GM18511 (cell line): ENCODE measurements at regions not wholly inside any gene's neighbourhood (a gene's known extent, or its start where the extent isn't known, plus 50 kb on each side); places are given as distances from the start of the nearest gene placed in this dataset.
A peak's percentile ranks its signal among the peaks of the same experiment; 100 is the strongest.
"Not testable (repeated sequence)": the region's sequence is repeated elsewhere in the genome, so short reads cannot be mapped to it uniquely, and the experiment has no call there.

Source experiments
- ATAC-seq: cut with Tn5 transposase; IDR thresholded peaks from one replicate; pipeline ENCODE4 v1.9.1; 2021; ENCODE audit warnings: mild to moderate bottlenecking, moderate library complexity; ENCODE audit not compliant: unreplicated experiment

DNA sequence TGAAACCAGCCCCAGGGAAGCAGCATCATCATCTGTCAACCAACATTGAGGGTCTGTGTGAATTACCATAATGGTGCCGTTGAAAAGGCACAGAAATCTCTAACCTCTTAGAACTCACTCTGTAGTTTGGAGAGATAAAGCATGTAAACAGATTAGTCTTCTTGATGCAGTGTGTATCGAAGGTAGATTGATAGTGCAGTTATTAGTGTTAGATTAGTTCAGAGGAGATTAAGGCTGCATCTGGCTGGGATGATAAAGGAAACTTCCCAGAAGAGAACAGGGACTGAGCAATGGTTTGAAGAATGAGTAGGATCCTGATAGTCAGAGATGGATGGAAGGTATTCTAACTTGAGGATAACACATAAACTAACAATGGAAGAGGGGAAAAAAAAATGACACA is 651.5 kb downstream of the TLE1 start:
- no peak for ATAC-seq

DNA sequence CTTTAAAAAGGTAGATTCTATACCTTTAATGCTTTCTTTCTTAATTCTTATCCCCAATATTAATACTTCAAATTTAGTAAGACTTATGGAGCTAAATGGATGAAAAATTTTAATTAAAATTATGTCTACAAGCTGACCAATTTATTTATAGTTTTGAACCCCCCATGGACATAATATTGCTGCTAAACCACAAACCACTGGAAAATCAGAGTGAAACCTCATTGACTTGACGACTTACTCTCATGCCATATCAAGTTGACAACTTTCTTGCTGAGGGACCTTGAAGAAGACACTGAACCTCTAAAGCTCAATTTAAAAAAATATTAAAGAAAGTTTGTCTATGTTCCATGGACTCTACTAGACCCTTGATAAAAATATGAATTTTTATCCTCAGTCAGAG is 653.7 kb downstream of the TLE1 start:
- ATAC-seq, result no peak

DNA sequence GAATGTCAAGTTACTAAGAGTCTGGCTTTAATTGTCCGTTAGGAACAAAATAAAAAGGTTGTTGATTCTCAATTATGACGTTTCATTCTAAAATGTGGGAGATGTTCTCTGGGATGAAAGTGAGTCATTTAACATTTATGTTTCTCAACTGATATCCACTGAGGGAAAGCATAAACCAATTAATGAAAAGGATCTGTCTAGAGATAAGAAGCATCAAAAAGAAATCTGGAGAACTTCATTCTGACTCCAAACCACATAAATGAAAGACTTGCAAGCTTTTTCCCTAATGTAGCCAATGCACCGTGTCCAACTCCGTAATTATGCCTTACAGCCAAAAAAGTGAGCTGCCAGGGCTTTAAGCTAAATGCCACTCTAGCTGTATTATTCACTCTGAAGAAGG is 654.2 kb downstream of the TLE1 start:
- ATAC-seq, result no peak

DNA sequence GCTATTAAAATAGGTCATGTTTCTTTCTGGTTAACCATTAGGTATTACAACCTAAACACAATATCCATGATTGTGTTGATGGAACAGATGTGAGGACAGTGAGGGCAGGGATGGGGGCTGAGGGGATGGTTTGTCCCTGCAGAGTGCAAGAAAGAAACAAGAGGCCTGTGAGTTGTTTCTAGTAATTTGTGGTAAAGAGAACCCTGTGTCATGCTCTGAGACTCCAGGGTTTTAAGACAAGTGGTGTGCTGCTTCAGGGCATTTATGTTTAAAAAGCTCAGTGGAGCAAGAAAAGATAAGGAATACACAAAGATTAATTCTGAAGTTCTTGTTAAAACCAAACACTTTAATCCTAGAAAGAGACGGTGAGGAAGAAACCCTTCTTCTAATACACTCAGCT is 656.5 kb downstream of the TLE1 start:
- no peak for ATAC-seq

DNA sequence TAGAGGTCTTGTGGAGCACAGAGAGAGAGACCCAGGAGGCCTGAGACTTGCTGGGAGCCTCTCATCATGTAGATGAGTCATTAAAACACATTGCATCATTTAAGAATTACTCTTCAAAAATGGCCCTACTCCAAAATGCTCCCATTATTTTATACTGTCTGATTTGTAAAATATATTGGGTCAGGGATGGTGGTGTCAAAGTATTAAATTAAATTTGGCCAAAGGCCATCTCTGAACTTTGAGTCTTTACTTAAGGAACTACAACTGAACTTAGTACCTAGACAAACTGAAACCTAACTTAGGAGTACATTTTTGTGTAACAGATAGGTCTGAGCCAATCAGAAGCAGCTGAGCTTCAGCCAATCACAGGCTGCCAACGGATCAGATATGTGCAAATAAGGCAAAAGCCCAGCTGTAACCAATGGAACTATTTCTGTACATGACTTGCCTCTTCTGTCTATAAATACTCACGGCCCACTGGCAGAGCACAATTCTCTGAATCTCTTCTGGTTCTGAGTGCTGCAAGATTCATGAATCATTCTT is 657.2 kb downstream of the TLE1 start:
- ATAC-seq, result peak; percentile 38

DNA sequence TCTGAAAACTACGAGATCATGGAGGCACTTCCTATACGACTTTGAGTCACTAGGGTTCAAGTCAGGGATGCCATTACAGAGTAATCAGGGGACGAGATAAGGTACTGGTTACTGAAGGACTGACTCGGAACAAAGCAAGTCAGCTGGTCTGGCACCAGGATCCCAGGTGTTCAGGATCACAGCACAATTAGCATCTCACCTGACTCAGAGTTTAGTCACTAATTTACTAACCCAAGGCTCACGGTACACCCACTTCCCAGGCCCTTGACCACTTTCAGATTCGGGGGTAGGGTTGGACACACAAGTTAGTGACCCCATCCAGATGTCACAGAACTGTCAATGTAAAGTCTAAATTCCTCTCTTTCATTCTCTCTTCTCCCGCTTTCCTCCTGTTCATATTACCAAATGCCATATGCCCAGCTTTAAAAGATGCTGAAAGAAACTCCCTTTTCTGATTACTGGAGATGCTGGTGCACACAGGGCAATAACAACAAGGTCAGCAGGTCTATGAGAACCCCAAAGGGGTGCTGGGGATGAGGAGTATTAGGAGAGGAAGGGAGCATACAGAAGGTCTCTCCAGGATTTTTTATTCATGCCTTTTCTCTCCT is 657.8 kb downstream of the TLE1 start:
- ATAC-seq, result no peak

DNA sequence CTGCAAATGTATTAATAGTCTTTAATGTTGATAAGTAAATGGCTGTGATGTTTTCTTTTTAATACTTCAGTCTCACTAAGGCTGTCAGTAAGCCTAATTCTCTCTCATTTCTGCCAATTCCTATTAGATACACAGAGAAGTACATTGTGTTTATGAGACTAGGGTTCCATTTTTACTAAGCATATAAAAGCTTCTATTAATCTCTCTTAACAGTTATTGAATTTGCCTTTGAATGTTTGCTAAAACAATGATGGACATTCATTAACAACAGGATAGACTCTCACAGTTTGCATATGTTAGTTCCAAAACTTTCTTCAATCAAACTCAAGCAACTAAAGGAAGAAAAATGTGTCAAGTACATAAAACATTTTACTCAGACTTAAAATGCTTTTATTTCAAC is 659.3 kb downstream of the TLE1 start:
- ATAC-seq, result no peak

DNA sequence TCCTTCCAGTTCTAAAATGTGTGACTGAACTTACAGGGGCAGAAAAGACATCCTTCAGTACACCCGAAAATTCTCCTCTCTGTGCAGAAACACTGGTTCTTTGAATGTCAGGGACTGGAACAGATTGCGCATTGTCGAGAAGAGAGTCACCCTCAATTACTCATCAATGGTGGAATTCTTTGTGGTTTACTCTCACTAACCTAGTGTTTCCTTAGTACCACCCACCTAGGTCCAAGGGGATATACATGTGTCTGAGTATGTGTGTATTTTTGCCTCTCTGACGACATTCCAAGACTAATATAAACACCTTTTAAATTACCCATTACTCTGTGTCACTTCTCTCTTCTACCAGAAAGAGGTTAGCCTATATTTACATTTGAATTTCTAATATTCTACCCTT is 660.8 kb downstream of the TLE1 start:
- ATAC-seq, result no peak

DNA sequence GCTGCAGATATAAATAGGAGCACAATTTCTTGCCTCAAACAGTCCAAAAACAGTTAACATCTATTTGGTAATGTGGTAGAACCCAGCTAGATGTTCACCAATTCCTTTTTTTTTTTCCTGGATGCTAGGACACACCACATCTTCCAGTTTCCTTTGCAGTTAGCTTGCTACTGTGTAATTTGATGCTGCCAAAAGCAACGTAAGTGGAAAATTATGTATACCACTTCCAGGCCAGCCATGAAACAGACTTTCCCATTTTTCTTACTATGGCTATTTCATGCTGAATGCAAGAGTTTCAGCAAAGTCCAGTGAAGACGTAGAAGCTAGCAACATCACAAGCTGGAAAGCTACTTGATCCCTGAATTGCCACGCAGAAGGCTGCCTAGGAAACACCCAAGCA is 667.2 kb downstream of the TLE1 start:
- no peak for ATAC-seq

DNA sequence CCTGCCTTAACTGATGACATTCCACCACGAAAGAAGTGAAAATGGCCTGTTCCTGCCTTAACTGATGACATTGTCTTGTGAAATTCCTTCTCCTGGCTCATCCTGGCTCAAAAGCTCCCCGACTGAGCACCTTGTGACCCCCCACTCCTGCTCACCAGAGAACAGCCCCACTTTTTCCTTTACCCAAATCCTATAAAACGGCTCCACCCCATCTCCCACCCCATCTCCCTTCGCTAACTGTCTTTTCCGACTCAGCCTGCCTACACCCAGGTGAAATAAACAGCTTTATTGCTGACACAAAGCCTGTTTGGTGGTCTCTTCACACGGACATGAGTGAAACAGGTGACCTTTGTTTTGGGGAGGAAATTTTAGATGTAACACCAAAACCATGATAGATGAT is 674.4 kb downstream of the TLE1 start:
- not testable (repeated sequence) for ATAC-seq

DNA sequence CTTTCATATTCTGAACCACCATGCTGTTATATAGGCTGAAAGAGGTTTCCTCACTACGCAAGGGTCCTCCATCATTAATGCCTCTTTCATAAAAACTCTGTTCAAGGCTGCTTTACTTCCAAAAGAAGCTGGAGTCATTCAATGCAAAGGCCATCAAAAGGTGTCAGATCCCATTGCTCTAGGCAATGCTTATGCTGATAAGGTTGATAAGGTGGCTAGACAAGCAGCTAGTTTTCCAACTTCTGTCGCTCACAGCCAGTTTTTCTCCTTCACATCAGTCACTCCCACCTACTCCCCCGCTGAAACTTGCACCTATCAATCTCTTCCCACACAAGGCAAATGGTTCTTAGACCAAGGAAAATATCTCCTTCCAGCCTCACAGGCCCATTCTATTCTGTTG is 676.2 kb downstream of the TLE1 start:
- ATAC-seq, result not testable (repeated sequence)

DNA sequence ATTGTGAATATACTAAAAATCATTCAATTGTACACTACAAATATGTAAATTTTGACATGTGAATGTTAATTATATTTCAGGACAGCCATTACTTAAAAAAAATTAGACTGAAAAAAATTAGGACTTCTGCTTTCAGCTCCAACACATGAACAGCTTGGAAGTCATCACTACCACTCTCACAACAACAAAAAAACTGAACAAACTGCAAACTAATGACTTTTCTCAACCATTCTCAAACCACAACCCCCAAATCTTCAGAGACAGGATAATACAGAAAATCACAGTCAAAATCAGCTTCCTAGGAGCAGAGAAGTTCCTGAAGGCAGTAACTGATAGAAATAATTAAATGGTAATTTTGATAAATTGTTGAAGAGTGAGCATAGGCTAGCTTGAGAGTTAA is 686.4 kb downstream of the TLE1 start:
- no peak for ATAC-seq

DNA sequence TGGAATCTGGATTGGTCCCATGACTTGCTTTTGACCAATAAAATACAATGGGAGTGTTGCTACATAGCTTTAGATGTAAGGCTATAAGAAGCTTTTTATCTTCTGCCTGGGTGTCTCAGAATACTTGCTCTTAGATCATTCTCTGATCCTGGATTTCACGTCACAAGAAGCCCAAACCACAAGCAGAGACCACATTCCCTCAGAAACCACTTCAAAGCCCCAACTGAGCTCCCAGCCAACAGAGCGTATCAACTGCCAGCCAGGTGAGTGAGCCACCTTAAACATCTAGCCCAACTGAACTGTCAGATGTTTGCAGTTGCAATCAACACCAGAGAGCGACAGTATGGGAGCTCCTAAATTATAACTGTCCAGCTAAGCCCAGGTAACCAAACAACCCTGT is 687.1 kb downstream of the TLE1 start:
- no peak for ATAC-seq

DNA sequence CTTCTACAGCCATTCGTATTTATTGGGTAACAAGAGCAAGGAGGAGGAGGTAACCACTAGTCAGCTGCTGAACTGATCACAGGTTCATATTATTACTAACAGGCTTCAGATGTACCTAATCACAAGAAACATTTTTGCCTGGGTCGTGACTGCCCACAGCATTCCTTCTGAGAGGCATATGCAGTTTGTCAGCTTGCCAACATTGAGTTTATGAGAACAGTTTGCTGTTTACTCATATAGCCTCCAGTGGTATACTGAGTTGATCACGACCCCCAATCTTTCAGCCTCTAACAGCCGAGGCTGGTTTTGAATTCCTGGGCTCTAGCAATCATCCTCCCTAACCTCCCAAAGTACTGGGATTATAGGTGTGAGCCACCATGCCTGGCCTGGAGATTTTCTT is 693.6 kb downstream of the TLE1 start:
- no peak for ATAC-seq

DNA sequence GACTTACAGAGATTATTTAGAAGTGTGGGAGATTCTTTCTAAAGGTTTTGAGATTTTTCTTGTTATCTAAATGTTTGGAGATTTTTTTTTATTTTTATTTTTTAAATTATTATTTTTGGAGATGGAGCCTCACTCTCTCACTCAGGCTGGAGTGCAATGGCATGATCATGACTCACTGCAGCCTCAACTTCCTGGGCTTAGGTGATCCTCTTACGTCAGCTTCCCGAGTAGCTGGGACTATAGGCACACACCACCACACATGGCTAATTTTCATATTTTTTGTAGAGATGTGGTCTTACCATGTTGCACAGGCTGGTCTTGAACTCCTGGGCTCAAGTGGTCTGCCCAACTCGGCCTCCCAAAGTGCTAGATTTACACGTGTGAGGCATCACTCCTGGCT is 694.5 kb downstream of the TLE1 start:
- ATAC-seq, result no peak

DNA sequence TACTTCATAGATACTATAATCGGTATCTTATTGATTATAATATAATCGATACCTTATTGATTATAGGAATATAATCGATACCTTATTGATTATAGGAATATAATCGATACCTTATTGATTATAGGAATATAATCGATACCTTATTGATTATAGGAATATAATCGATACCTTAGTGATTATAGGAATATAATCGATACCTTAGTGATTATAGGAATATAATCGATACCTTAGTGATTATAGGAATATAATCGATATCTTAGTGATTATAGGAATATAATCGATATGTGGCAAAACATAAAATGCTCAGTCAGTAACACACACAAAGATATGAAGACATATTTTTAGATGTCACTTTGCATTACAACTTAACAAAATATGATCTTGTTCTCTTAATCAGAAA is 703.8 kb downstream of the TLE1 start:
- not testable (repeated sequence) for ATAC-seq

DNA sequence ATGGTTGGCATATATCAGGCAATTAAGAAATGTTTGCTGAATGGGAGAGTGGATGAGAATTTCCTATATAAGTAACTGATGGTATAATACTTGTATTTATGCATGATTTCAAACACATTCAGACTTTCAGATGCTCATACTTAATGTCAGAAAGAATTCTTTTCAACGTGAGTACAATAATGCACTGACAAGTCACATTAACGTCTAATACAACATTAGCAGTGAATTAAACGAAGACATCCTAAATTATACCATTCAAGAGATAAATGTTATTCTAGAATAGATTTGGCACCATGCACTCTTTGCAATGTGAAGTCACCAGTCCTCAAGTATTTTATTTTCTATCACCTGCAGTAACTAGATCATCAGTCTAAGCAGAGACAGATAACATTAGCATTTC is 712.9 kb downstream of the TLE1 start:
- ATAC-seq, result no peak

DNA sequence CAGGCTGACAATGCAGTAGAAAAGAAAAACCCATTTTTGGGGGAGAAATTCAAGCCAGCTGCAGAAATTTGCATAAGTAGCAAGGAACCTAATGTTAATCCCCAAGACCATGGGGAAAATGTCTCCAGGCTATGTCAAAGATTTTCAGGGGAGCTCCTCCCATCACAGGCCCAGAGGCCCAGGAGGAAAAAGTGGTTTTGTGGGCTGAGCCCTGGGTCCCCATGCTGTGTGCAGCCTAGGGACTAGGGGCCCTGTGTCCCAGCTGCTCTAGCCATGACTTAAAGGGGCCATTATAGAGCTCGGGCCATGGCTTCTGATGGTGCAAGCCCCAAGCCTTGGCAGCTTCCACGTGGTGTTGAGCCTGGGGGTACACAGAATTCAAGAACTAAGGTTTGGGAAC is 719.0 kb downstream of the TLE1 start:
- ATAC-seq, result not testable (repeated sequence)

DNA sequence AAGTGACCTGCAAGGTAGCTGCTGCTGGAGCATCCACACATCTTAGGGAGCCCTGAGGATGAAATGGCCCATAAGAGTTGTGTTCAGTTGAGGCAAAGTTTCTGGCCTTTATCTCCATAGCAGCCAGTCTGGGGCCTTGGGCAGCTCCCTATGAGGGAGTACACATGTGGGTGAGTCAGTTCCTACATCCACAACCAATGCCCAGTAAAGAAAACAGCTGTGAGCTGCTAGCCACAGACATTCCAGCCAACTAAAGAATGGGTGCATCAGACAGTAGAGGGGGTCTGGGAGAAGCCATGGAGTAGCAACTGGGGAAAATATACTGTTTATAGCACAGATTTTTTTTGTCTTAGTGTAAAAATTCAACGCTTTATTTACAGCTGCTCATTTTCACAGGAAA is 720.7 kb downstream of the TLE1 start:
- no peak for ATAC-seq

DNA sequence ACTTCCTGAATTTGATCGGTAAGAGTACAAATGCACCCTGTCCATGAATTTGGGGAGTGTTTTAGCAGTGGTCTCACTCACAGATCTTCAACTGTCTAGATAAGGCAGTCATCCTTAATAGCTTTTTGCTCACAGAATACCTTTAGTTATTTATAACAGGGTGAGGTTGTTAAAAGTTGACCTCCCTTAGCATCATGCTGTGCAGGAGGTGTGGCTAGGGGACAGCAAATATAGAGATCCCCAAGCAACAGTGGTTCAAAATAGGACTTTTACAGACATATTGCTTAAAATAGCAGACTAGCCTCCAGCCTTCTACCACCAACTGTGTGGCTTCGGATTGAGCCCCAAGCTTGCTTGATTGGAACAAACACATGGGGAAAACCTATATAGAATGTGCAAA is 724.4 kb downstream of the TLE1 start:
- no peak for ATAC-seq

DNA sequence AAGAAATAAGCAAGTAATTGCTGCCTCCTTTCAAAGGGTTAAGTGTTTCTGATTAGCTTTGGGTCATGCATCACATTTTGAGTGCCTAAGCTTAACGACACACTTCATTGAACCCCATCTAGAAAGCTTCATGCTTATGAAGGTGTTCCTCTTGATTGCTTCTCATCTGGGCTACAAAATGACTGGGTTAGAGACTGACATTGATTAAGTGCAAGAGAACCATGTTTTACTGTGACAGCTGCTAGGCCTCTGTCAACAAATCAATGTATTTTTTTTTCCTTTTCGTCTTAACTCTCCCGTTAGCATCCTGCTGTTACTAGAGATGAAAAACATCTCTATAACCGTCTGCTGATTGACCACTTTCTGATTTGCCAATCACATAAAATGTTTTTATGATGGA is 725.0 kb downstream of the TLE1 start:
- ATAC-seq, result no peak

DNA sequence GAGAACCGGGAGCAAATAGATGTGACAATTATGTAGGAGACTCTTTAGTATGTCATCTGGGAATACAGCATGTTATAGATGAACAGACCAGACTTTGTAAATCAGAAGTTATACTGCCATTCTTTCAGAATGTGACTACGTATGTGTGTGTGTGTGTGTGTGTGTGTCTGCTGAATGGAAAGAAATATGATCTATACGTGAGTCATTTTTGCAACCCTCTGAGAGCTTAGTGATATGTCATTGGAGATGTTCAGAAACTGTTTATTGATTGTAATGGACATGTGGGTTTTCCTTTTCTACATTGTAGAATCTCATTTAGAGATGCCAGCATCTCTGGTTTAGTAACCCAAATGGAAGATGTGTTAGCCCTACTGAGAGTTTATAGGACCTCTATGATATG is 731.5 kb downstream of the TLE1 start:
- no peak for ATAC-seq

DNA sequence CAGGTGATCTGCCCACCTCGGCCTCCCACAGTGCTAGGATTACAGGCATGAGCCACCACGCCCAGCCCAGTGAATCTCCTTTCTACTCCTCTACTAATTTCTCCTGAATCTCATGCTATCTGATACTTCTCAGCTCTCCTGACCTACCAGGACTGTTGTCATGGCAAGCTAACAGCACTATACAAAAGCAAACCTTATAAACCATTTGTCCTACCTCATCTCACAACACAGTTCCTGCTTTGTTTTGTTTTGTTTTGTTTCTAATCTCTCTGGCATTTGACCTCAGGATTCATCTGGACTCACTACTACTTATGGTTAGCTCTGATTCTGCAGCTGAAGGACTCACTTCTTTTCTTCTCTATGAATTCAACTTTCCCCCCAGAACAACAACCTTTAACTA is 734.8 kb downstream of the TLE1 start:
- ATAC-seq, result no peak
